ENCODE measurements at regions not wholly inside any gene's neighbourhood (a gene's known extent, or its start where the extent isn't known, plus 50 kb on each side); places are given as distances from the start of the nearest gene placed in this dataset.

- Mint-ChIP-seq H3K27me3 (ENCODE audit: low read depth) (peaks cover 10% of the 10 kb centered on the region), H3K36me3 (no peaks in the 10 kb centered on the region), H3K4me1 (peaks cover 21% of the 10 kb centered on the region), H3K4me3 (no peak overlapping the region), H3K27ac (no peak overlapping the region), H3K9me3 (peaks cover 4% of the 10 kb centered on the region)
- ChIA-PET POLR2A (interaction anchor here (0.6 kb wide), 1 partner anchor 175 kb away, joined by 4 read pairs; no protein-coding TSS in a partner anchor), CTCF (interaction anchor here (0.8 to 1.4 kb wide), 2 partner anchors 12 to 661 kb away, joined by 3 to 5 read pairs; no protein-coding TSS in a partner anchor)
- ATAC-seq (no peak), DNase-seq (ENCODE audit: low spot score) (no peak)
- TF ChIP-seq TEAD1 (CRISPR knock-in tag; IDR thresholded peaks at IDR 0.05): no peak
- no peak for TF ChIP-seq OVOL2 (CRISPR knock-in tag; IDR thresholded peaks at IDR 0.05; ENCODE audit: borderline replicate concordance)
- TF ChIP-seq EMX1 (CRISPR knock-in tag; IDR thresholded peaks at IDR 0.05): no peak
- TF ChIP-seq ZNF263 (CRISPR knock-in tag; IDR thresholded peaks at IDR 0.05; ENCODE audit: low read depth): no peak
- TF ChIP-seq GRHL2 (CRISPR knock-in tag; IDR thresholded peaks at IDR 0.05; ENCODE audit: insufficient replicate concordance, severe bottlenecking): no peak
- no peak for TF ChIP-seq CDX4 (CRISPR knock-in tag; IDR thresholded peaks at IDR 0.05; ENCODE audit: borderline replicate concordance)
- no peak for TF ChIP-seq IRF1 (CRISPR knock-in tag; IDR thresholded peaks at IDR 0.05)
- no peak for TF ChIP-seq IRF2 (CRISPR knock-in tag; IDR thresholded peaks at IDR 0.05; ENCODE audit: borderline replicate concordance, low read depth)
- no peak for TF ChIP-seq CREB1 (CRISPR knock-in tag; IDR thresholded peaks at IDR 0.05)
- no peak for TF ChIP-seq MLX (CRISPR knock-in tag; IDR thresholded peaks at IDR 0.05)
Measured at GRCh38 chr15:93459396-93459795, 370.4 kb upstream of the RGMA start.

GRCh38 chr15:93458597-93458996 is 369.6 kb upstream of the RGMA start:
- Mint-ChIP-seq H3K9me3 (peaks cover 4% of the 10 kb centered on the region), H3K4me3 (no peak overlapping the region), H3K27me3 (ENCODE audit: low read depth) (peaks cover 12% of the 10 kb centered on the region), H3K4me1 (peaks cover 24% of the 10 kb centered on the region), H3K36me3 (no peaks in the 10 kb centered on the region), H3K27ac (no peak overlapping the region)
- CTCF ChIA-PET: no interaction called here
- no peak for DNase-seq (ENCODE audit: low spot score)
- no peak for TF ChIP-seq RELA (CRISPR knock-in tag; IDR thresholded peaks at IDR 0.05; ENCODE audit: borderline replicate concordance)
- TF ChIP-seq SMAD3 (CRISPR knock-in tag; IDR thresholded peaks at IDR 0.05; ENCODE audit: borderline replicate concordance): no peak
- TF ChIP-seq ARID4B (CRISPR knock-in tag; IDR thresholded peaks at IDR 0.05; ENCODE audit: borderline replicate concordance): no peak
- no peak for TF ChIP-seq ZNF532 (CRISPR knock-in tag; IDR thresholded peaks at IDR 0.05; ENCODE audit: borderline replicate concordance)
- TF ChIP-seq ZNF317 (CRISPR knock-in tag; IDR thresholded peaks at IDR 0.05; ENCODE audit: borderline replicate concordance, low read depth): no peak
- no peak for TF ChIP-seq ZNF263 (CRISPR knock-in tag; IDR thresholded peaks at IDR 0.05; ENCODE audit: low read depth)
- no peak for TF ChIP-seq ZNF121 (CRISPR knock-in tag; IDR thresholded peaks at IDR 0.05)
- TF ChIP-seq MLX (CRISPR knock-in tag; IDR thresholded peaks at IDR 0.05): no peak
- no peak for TF ChIP-seq E2F4 (CRISPR knock-in tag; IDR thresholded peaks at IDR 0.05; ENCODE audit: borderline replicate concordance, low read depth)
- TF ChIP-seq SOX15 (CRISPR knock-in tag; IDR thresholded peaks at IDR 0.05): no peak
- no peak for TF ChIP-seq ZBTB21 (CRISPR knock-in tag; IDR thresholded peaks at IDR 0.05; ENCODE audit: borderline replicate concordance)
- TF ChIP-seq NR1H2 (CRISPR knock-in tag; IDR thresholded peaks at IDR 0.05): no peak
- no peak for TF ChIP-seq SP1 (CRISPR knock-in tag; conservative IDR thresholded peaks at IDR 0.05)
- TF ChIP-seq ETV6 (CRISPR knock-in tag; IDR thresholded peaks at IDR 0.05): no peak
- ATAC-seq: no peak
- POLR2A ChIA-PET: no interaction called here
